GM21367 (cell line): ENCODE measurements at regions not wholly inside any gene's neighbourhood (a gene's known extent, or its start where the extent isn't known, plus 50 kb on each side); places are given as distances from the start of the nearest gene placed in this dataset.
"Not testable (repeated sequence)": the region's sequence is repeated elsewhere in the genome, so short reads cannot be mapped to it uniquely, and the experiment has no call there.

Source experiments
- ATAC-seq: cut with Tn5 transposase; IDR thresholded peaks from one replicate; pipeline ENCODE4 v1.9.1; 2021; ENCODE audit not compliant: unreplicated experiment

DNA sequence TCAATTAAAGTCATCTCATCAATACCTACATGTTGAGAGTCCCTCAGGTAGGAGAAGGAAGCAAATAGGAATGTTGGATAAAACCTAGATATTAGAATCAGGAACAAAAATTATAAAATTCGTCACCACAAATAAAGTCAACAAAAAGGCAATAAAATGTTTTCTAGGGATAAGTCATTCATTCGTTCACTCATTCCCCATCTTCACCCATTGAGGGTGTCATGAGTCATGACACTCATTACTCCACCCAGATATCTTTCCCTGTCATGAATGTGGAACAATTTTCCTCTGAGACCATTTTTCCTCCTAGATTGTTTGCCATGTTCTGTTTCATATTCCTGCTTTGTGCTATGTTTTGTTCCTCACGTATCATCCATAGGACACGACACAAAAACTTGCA is 50.9 kb upstream of the OLIG3 start:
- no peak for ATAC-seq

DNA sequence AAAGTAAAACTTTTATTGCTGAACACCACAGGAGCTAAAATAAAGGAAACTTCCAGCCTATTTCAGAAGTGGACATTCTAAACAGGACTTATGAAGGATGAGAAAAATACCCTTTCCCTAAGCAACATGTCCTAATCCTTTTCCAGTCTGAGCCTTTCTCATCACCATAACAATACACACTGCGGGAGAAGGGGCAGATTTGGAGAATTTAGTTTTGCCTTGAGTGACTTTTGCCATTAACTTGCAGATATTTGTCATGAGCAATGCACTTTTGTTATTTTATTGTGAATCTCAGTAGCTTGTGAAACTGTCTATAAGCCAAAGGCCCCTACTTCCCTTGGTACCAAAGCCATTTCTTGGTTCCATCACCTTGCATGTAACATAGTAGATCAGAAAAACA is 53.0 kb upstream of the OLIG3 start:
- ATAC-seq = no peak

- ATAC-seq = no peak
These were observed 53.4 kb upstream of the OLIG3 start for GRCh38 chr6:137547601-137548000.

DNA sequence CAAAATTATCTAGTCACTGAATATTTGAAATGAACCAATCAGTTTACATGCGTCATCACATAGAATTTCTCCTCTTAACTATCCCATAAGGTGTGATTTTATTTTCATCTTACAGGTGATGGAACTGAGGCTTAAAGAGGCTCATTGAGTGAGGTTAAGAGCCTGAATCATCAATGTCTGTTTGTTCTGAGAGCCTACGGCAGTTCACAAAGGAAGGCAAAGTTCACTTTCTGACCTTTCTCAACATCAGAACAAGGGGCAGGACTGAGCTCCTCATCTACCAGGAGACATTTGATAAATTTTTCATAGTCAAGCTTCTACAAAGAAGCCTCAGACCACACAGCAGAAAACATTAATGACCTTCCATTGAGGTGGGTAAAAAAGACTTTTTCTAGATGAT is 54.9 kb upstream of the OLIG3 start:
- ATAC-seq = no peak

- ATAC-seq = no peak
These were observed 56.3 kb upstream of the OLIG3 start for GRCh38 chr6:137550535-137550934.

GRCh38 chr6:137552146-137552545 is 58.0 kb upstream of the OLIG3 start:
- no peak for ATAC-seq

- no peak for ATAC-seq
These were observed 58.6 kb upstream of the OLIG3 start for GRCh38 chr6:137552809-137553208.

GRCh38 chr6:137559521-137560183 is 65.5 kb upstream of the OLIG3 start:
- ATAC-seq = not testable (repeated sequence)

- ATAC-seq = no peak
These were observed 66.0 kb upstream of the OLIG3 start for GRCh38 chr6:137560184-137560563.

- no peak for ATAC-seq
These were observed 73.9 kb upstream of the OLIG3 start for GRCh38 chr6:137568067-137568466.

DNA sequence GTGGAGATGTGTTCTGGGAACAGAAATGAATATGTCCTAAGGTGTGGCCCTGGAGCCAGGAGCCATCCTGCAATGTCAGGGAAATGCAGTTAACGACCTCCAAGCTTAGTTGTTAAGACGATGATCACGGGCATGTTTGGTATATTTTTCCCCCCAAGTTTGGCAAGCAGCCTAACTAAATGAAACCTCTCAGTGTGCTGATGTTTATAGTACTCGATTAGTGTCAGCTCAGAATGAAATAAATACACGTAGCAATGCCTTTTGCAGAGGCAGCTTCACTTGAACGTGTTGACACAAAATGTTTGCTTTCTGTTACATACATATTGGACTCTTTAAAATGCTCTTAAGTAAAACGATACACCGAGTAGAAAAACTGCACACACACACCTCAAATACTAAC is 76.2 kb upstream of the OLIG3 start:
- ATAC-seq = no peak

DNA sequence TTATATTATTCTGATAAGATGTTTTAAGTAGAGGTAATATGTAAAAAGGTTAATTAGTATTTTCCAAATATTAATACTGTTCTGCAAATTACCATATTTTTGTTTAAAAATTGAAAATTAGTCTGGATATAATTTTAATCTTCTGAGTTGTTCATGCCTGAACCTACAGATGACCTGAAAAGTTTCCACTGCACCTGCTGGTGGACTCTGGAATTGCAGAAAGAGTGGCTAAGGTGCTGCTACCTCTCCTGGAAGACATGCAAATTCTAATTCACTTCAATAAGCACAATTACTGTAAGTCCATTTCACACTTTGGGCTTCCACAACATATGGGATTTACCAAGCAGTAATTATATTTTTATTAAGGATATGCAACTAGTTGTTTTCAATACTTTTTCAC is 77.7 kb upstream of the OLIG3 start:
- ATAC-seq = no peak

DNA sequence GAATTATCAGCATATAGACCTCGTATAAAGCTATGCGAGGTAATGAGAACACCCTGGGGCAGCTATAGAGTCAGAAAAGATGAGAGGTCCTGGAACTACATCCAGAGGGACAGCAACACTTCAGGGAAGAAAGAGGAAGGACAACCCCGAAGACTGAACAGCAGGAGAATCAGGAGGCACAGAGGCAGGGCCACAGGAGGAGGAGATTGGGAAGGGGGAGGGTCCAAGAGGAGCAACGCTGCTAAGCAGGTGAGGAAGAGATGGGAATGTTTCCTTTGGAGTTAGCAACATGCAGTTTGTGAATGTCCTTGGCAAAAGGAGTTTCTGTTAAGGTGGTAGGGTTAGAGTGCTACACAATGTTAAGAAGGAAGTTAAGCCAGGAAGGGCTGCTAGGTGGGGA is 79.5 kb upstream of the OLIG3 start:
- no peak for ATAC-seq

DNA sequence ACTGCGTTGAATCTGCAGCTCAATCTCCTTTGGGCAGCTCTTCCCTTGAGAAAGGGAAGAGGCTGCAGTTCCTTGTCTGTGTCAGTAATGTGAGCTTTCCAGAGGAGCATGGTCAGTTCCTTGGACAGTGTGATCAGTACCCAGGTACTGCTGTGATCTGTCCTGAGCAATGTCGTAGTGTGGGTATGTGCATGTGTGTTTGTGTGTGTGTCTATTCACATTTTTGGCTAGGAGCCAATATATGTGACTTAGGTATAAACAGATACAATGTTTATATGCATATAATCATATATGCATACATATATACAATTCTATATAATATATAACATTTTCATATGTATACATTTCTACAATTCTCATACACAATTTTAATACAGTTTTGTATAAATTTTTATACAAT is 85.4 kb upstream of the OLIG3 start:
- no peak for ATAC-seq

DNA sequence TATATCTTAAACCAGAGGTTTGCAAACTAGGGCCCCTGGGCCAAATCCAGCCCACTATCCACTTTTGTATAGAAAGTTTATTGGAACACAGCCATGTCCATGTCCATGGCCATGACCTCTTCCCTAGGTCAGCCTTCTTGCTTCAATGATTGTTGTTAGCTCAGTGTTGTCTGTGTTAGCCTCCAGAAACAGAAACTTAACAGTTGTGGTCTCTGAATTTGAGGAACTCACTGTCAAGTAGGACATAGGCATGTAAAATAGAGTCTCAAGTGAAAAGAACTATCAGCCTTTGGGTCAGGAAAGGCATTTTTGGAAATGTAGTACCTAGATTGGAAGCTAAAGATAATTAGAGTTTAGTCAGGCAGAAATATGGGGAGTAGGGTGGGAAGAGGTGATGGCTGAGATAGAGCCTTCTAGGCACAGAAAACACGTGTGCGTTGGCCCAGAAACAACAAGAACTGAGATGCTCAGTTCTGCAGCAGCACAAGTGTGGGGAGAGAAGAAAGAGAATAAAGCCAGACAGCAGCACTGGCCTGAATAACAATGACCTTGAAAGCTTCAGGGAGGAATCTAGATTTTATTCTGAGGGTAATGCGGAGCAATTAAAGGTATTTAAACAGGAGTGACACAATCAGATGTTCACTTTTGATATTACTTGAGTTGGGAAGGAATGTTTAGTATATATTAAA is 87.0 kb upstream of the OLIG3 start:
- ATAC-seq = peak; percentile 73

- not testable (repeated sequence) for ATAC-seq
These were observed 89.3 kb upstream of the OLIG3 start for GRCh38 chr6:137583519-137583918.

DNA sequence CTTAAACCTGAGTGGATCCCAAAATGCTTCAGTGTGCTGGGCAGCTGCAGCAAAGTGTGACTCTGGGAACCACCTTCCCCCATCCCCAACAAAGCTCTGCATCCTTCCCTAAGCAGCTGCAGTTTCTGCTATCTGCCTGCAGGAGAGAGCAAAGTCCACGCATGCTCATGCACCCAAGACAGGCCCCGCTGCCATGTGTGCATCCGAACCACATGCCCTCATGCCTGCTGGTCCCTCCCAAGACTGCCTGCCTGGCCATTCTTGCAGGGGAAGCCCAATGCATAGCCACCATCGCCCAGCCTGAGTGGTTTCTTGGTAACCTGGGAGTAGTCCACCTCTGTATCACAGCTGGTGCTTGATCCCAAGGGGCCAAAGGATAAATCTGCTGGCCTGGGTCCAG is 94.3 kb upstream of the OLIG3 start:
- ATAC-seq = no peak

- ATAC-seq = peak; percentile 100
These were observed 95.1 kb upstream of the OLIG3 start for GRCh38 chr6:137589067-137589848.

DNA sequence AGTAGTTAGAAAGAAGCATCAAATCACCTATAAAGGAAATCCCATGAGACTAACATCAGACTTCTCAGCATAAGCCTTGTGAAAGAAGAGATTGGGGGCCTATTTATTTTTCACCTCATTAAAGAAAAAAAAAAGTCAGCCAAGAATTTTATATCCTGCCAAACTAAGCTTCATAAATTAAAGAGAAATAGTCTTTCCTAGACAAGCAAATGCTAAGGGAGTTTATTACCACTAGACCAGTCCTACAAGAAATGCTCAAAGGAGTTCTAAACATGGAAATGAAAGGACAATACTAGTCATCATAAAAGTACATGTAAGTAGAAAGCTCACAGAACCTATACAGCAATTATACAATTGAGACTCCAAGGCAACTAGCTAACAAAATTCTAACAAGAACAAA is 96.5 kb upstream of the OLIG3 start:
- ATAC-seq = no peak

- no peak for ATAC-seq
These were observed 107.3 kb upstream of the OLIG3 start for GRCh38 chr6:137601471-137601870.

DNA sequence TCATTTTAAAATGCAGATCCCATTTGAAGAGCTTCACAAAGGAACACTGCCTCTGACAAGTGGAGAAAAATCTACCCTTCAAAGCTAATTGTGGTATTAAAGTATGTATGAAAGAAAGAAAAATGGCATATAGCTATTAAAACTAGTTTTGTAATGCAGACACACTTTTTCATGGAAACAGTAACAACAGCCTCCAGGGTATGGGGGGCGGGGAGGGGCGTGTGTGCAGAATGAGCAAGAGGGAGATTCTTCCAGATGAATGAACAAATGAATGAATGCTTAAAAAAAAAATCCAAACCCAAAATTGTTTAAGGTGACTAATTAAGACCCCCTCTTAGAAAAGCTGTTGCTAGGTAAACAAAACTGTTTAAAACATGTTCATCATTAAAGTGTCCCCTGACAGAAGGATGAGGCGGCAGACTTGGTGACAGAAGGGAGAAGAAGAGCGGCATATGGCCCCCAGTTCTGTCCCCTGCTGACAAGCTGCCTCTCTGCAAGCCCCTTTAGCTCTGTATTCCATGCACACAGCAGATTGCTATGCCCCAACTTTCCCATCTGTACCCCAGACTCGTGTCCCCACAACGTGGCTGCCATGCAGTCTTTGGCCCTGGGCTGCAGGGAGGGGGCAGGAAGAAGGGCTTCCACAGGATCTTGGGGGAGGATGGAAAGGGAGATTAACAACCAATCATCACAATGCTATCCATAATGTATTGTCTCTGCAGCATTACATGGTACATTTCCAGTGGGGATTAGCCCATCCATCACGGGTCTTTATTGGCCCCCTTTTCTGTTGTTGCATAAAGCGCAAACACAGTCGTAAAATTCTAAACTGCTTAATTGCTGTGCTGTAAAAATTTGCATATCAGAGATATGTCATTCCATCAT is 108.4 kb upstream of the OLIG3 start:
- ATAC-seq = no peak
